K562 (cell line): ENCODE measurements at regions not wholly inside any gene's neighbourhood (a gene's known extent, or its start where the extent isn't known, plus 50 kb on each side); places are given as distances from the start of the nearest gene placed in this dataset.

Source experiments
- EZH2 ChIP-seq: IDR thresholded peaks from 2 replicates; pipeline ENCODE4 v1.6.1; 2012; ENCODE audit warnings: low read depth, mild to moderate bottlenecking, inconsistent platforms, low read length, borderline replicate concordance
- LEF1 ChIP-seq: fragments of 450-650 bp; IDR thresholded peaks from 2 replicates; pipeline ENCODE4 v1.6.1; 2016; ENCODE audit warnings: mild to moderate bottlenecking
- MLLT1 ChIP-seq, 2 experiments: fragments of 450-650 bp; IDR thresholded peaks; 2 replicates each; pipeline ENCODE4 v1.6.1; 2016
- NRF1 ChIP-seq, 2 experiments: fragments of 450-650 bp; IDR thresholded peaks in 1 of 2; conservative IDR thresholded peaks in 1 of 2; 2 replicates each; pipeline ENCODE4 v1.6.1; 2014; ENCODE audit warnings: mild to moderate bottlenecking in 2 of 2
- RFX5 ChIP-seq: IDR thresholded peaks from 2 replicates; pipeline ENCODE4 v1.6.1; 2011; ENCODE audit warnings: low read depth, mild to moderate bottlenecking, improper control_type of control experiment, low read length
- SMC3 ChIP-seq: conservative IDR thresholded peaks from 2 replicates; pipeline ENCODE4 v1.6.1; 2011; ENCODE audit warnings: low read depth, low read length, improper control_type of control experiment; ENCODE audit not compliant: insufficient read depth
- TEAD4 ChIP-seq, 2 experiments: sonication (generic) in 1 of 2; formaldehyde crosslinking in 1 of 2; IDR thresholded peaks; 2 replicates each; pipeline versions ENCODE4 v1.6.1 to v1.8.0; 2012 to 2022; ENCODE audit warnings: borderline replicate concordance in 1 of 2, inconsistent platforms in 1 of 2, low read length in 1 of 2, mild to moderate bottlenecking in 1 of 2, missing genetic modification reagents in 1 of 2
- WHSC1 ChIP-seq: IDR thresholded peaks from one replicate; pipeline ENCODE4 v1.6.1; 2012; ENCODE audit warnings: low read length, control low read depth, inconsistent platforms
- ZNF431 ChIP-seq: sonication (generic); formaldehyde crosslinking; IDR thresholded peaks from 2 replicates; pipeline ENCODE4 v1.8.0; 2022; ENCODE audit warnings: mild to moderate bottlenecking, missing genetic modification reagents
- TF ChIP-seq, protein P1 (sequence below): sonication (generic); formaldehyde crosslinking; IDR thresholded peaks from 2 replicates; pipeline ENCODE4 v1.8.0; 2022; ENCODE audit warnings: mild to moderate bottlenecking, missing genetic modification reagents
- TF ChIP-seq, protein P2 (sequence below): sonication (generic); formaldehyde crosslinking; IDR thresholded peaks from 2 replicates; pipeline ENCODE4 v1.8.1; 2023; ENCODE audit warnings: mild to moderate bottlenecking, missing genetic modification reagents
- TF ChIP-seq, protein P3 (sequence below): sonication (generic); formaldehyde crosslinking; IDR thresholded peaks from 2 replicates; pipeline ENCODE4 v1.9.0; 2022; ENCODE audit warnings: mild to moderate bottlenecking, missing genetic modification reagents

- TF ChIP-seq LEF1 (no peak), WHSC1 (no peak), EZH2 (no peak), TEAD4 (IDR thresholded peaks at IDR 0.05; ENCODE audit: low read length) (no peak), TEAD4 (CRISPR knock-in tag; IDR thresholded peaks at IDR 0.05; ENCODE audit: borderline replicate concordance) (no peak), MLLT1 (IDR thresholded peaks at IDR 0.05) (no peak), SMC3 (no peak), RFX5 (no peak), NRF1 (conservative IDR thresholded peaks at IDR 0.05 in 1 of 2, IDR thresholded peaks at IDR 0.05 in 1 of 2) (no peak), ZNF431 (CRISPR knock-in tag) (no peak)
- TF ChIP-seq, protein P1, sequence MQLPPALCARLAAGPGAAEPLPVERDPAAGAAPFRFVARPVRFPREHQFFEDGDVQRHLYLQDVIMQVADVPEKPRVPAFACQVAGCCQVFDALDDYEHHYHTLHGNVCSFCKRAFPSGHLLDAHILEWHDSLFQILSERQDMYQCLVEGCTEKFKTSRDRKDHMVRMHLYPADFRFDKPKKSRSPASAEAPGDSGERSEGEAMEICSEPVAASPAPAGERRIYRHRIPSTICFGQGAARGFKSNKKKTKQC (CRISPR knock-in tag) = no peak
- TF ChIP-seq, protein P2, sequence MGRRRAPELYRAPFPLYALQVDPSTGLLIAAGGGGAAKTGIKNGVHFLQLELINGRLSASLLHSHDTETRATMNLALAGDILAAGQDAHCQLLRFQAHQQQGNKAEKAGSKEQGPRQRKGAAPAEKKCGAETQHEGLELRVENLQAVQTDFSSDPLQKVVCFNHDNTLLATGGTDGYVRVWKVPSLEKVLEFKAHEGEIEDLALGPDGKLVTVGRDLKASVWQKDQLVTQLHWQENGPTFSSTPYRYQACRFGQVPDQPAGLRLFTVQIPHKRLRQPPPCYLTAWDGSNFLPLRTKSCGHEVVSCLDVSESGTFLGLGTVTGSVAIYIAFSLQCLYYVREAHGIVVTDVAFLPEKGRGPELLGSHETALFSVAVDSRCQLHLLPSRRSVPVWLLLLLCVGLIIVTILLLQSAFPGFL (CRISPR knock-in tag) = no peak
- TF ChIP-seq, protein P3, sequence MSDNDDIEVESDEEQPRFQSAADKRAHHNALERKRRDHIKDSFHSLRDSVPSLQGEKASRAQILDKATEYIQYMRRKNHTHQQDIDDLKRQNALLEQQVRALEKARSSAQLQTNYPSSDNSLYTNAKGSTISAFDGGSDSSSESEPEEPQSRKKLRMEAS (CRISPR knock-in tag) = no peak
These were observed 226.1 kb downstream of the CDC14C start for GRCh38 chr7:49150486-49150885.
